HepG2 (cell line): ENCODE measurements at regions not wholly inside any gene's neighbourhood (a gene's known extent, or its start where the extent isn't known, plus 50 kb on each side); places are given as distances from the start of the nearest gene placed in this dataset.
A peak's percentile ranks its signal among the peaks of the same experiment; 100 is the strongest.

Source experiments
- CBX5 ChIP-seq: sonication (generic); formaldehyde crosslinking; IDR thresholded peaks from 2 replicates; pipeline ENCODE4 v1.4.0; 2020; ENCODE audit warnings: missing genetic modification reagents, borderline replicate concordance
- CEBPZ ChIP-seq: IDR thresholded peaks from 2 replicates; pipeline ENCODE4 v1.6.1; 2012; ENCODE audit warnings: low read length, improper control_type of control experiment
- FOXP1 ChIP-seq, 2 experiments: fragments of 450-650 bp in 1 of 2; IDR thresholded peaks; 2 replicates each; pipeline ENCODE4 v1.6.1; 2017 to 2018; ENCODE audit warnings: antibody characterized with exemption in 1 of 2
- GATA4 ChIP-seq: sonication (generic); IDR thresholded peaks from 2 replicates; pipeline ENCODE4 v1.6.1; 2016; ENCODE audit warnings: antibody characterized with exemption, low read depth, borderline replicate concordance
- HMG20B ChIP-seq: conservative IDR thresholded peaks from 2 replicates; pipeline ENCODE4 v1.6.1; 2016; ENCODE audit warnings: missing genetic modification reagents, missing compliant biosample characterization
- HOXA9 ChIP-seq: sonication (generic); formaldehyde crosslinking; IDR thresholded peaks from 2 replicates; pipeline ENCODE4 v1.8.1; 2022; ENCODE audit warnings: missing genetic modification reagents, mild to moderate bottlenecking, moderate library complexity, borderline replicate concordance
- IKZF1 ChIP-seq: fragments of 450-650 bp; IDR thresholded peaks from 2 replicates; pipeline ENCODE4 v1.7.1; 2016
- MBNL3 ChIP-seq: fragments of 250-450 bp; sonication (Bioruptor Pico); conservative IDR thresholded peaks from 2 replicates; pipeline ENCODE4 v1.8.0; 2022; ENCODE audit warnings: mild to moderate bottlenecking, inconsistent platforms
- NR2F6 ChIP-seq, 2 experiments: IDR thresholded peaks; 2 replicates each; pipeline ENCODE4 v1.6.1; 2016; ENCODE audit warnings: antibody characterized with exemption in 1 of 2, mild to moderate bottlenecking in 1 of 2
- REL ChIP-seq: sonication (generic); formaldehyde crosslinking; conservative IDR thresholded peaks from 2 replicates; pipeline ENCODE4 v1.8.0; 2022; ENCODE audit warnings: mild to moderate bottlenecking, missing genetic modification reagents, moderate library complexity
- ZBTB4 ChIP-seq: sonication (generic); formaldehyde crosslinking; IDR thresholded peaks from 2 replicates; pipeline ENCODE4 v1.4.0; 2020; ENCODE audit warnings: missing genetic modification reagents, mild to moderate bottlenecking, borderline replicate concordance
- ZBTB43 ChIP-seq: sonication (generic); formaldehyde crosslinking; conservative IDR thresholded peaks from 2 replicates; pipeline ENCODE4 v1.4.0; 2020; ENCODE audit warnings: missing genetic modification reagents
- ZMYM3 ChIP-seq: sonication (generic); formaldehyde crosslinking; IDR thresholded peaks from 2 replicates; pipeline ENCODE4 v1.5.1; 2020; ENCODE audit warnings: mild to moderate bottlenecking, missing genetic modification reagents
- ZNF138 ChIP-seq: sonication (generic); formaldehyde crosslinking; IDR thresholded peaks from 2 replicates; pipeline ENCODE4 v1.5.0; 2020; ENCODE audit warnings: mild to moderate bottlenecking, low read depth, missing genetic modification reagents
- ZNF225 ChIP-seq: sonication (generic); formaldehyde crosslinking; IDR thresholded peaks from 2 replicates; pipeline ENCODE4 v1.4.0; 2020; ENCODE audit warnings: mild to moderate bottlenecking, missing genetic modification reagents
- ZNF274 ChIP-seq: sonication (generic); formaldehyde crosslinking; IDR thresholded peaks from 2 replicates; pipeline ENCODE4 v1.5.1; 2020; ENCODE audit warnings: mild to moderate bottlenecking, missing genetic modification reagents
- ZNF3 ChIP-seq: IDR thresholded peaks from 2 replicates; pipeline ENCODE4 v1.7.0; 2017; ENCODE audit warnings: inconsistent platforms
- ZNF33A ChIP-seq: sonication (generic); formaldehyde crosslinking; IDR thresholded peaks from 2 replicates; pipeline ENCODE4 v1.5.1; 2020; ENCODE audit warnings: missing genetic modification reagents, mild to moderate bottlenecking, moderate library complexity, borderline replicate concordance
- ZNF34 ChIP-seq: sonication (generic); formaldehyde crosslinking; IDR thresholded peaks from 2 replicates; pipeline ENCODE4 v1.4.0; 2020; ENCODE audit warnings: mild to moderate bottlenecking, missing genetic modification reagents, borderline replicate concordance
- ZNF446 ChIP-seq: sonication (generic); formaldehyde crosslinking; IDR thresholded peaks from 2 replicates; pipeline ENCODE4 v1.5.0; 2020; ENCODE audit warnings: mild to moderate bottlenecking, missing genetic modification reagents
- ZNF75D ChIP-seq: sonication (generic); formaldehyde crosslinking; IDR thresholded peaks from 2 replicates; pipeline ENCODE4 v1.8.1; 2023; ENCODE audit warnings: missing genetic modification reagents, mild to moderate bottlenecking, borderline replicate concordance
- ZNF772 ChIP-seq: sonication (generic); formaldehyde crosslinking; IDR thresholded peaks from 2 replicates; pipeline ENCODE4 v1.5.0; 2020; ENCODE audit warnings: mild to moderate bottlenecking, missing genetic modification reagents
- TF ChIP-seq, protein P1 (sequence below), 2 experiments: fragments of 450-650 bp in 1 of 2; sonication (generic) in 1 of 2; formaldehyde crosslinking; IDR thresholded peaks; 2 replicates each; pipeline versions ENCODE4 v1.5.0 to v1.8.0; 2020 to 2022; ENCODE audit warnings: mild to moderate bottlenecking in 1 of 2, missing genetic modification reagents in 1 of 2

DNA sequence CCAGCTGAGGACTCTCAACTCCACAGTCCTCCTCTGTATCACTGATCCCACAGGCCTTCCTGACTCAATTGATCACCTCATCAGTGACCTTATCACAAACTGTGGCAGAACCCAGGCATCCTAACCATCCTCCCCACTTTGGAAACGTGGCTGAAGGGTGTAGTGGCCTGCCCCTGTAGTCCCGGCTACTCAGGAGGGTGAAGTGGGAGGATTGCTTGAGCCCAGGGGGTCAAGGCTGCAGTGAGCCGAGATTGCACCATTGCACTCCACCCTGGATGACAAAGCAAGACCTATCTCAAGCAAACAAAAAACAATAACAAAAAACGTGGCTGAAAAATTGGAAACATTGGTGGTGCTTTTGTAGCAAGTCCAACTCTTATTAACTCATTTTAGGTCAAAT is 203.4 kb upstream of the ZNF217 start (continued):
- TF ChIP-seq ZBTB43 (CRISPR knock-in tag) (no peak), MBNL3 (CRISPR knock-in tag) (no peak), CBX5 (CRISPR knock-in tag) (no peak), ZMYM3 (CRISPR knock-in tag) (no peak), ZNF446 (CRISPR knock-in tag) (no peak), CEBPZ (no peak), ZNF33A (CRISPR knock-in tag) (no peak), REL (no peak), ZNF772 (no peak), ZNF3 (CRISPR knock-in tag) (no peak), HMG20B (CRISPR knock-in tag) (no peak), ZNF75D (CRISPR knock-in tag) (no peak), ZNF225 (CRISPR knock-in tag) (peak; percentile 78), ZNF34 (CRISPR knock-in tag) (no peak), ZNF138 (CRISPR knock-in tag) (no peak), ZNF274 (CRISPR knock-in tag) (0 out of 2 replicates have a peak, but pooled peaks have one; percentile 25), GATA4 (no peak), HOXA9 (CRISPR knock-in tag) (no peak), ZBTB4 (no peak), NR2F6 (IDR thresholded peaks at IDR 0.05) (no peak), NR2F6 (CRISPR knock-in tag; IDR thresholded peaks at IDR 0.05) (peak; percentile 62), FOXP1 (IDR thresholded peaks at IDR 0.05) (no peak), FOXP1 (CRISPR knock-in tag; IDR thresholded peaks at IDR 0.05) (0 out of 2 replicates have a peak, but pooled peaks have one; percentile 32), IKZF1 (no peak)
- TF ChIP-seq, protein P1, sequence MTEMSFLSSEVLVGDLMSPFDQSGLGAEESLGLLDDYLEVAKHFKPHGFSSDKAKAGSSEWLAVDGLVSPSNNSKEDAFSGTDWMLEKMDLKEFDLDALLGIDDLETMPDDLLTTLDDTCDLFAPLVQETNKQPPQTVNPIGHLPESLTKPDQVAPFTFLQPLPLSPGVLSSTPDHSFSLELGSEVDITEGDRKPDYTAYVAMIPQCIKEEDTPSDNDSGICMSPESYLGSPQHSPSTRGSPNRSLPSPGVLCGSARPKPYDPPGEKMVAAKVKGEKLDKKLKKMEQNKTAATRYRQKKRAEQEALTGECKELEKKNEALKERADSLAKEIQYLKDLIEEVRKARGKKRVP (CRISPR knock-in tag; IDR thresholded peaks at IDR 0.05): no peak
